ENCODE measurements at regions not wholly inside any gene's neighbourhood (a gene's known extent, or its start where the extent isn't known, plus 50 kb on each side); places are given as distances from the start of the nearest gene placed in this dataset.

DNA sequence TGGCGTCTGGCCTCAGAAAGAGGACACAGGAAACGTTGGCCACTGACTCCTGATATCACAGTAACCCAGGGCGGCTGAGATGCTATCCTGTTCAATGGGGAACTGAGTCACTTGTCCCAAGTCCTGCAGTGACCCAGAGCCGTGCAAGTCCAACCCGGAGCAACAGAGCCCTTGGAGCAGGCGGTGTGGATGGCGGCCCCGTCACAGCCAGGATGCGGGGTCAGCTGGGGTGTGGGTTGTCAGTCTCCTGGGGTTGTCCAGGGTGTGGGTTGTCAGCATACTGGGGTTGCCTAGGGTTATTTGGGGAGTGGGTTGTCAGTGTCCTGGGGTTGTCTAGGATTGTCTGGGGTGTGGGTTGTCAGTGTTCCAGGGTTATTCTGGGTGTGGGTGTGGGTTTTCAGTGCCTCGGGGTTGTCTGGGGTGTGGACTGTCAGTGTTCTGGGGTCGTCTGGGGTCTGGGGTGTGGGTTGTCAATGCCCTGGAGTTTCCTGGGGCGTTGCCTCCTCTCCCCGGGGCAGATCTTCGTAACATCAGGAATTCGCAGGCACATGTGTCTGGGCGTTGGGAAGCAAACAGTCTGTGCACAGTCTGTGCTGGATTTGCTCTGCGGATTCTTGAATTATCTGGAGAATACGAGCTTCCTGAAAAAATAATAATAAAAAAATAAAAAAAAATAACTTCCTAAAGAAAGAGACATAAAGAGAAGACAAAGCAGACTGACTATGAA lies 257.5 kb downstream of the PARP8 start:
- dilution Hi-C loops (cut with MboI; ENCODE audit: extremely low pct_ligation_motif_present, low sequenced_read_pairs), result no loop called here
- Histone ChIP-seq H3K4me1 (ENCODE audit: control insufficient read depth, extremely low read depth, insufficient read depth, low read length) (no peaks in the 10 kb centered on the region), H3K79me2 (ENCODE audit: control insufficient read depth, insufficient read depth, low read length) (no peaks in the 10 kb centered on the region), H3K9me1 (replicated peaks; ENCODE audit: control insufficient read depth, extremely low read depth, insufficient read depth, low read length) (no peaks in the 10 kb centered on the region), H2AFZ (ENCODE audit: low read depth, low read length) (no peak overlapping the region), H3K4me2 (ENCODE audit: insufficient read depth, low read length) (no peak overlapping the region), H3K27ac (ENCODE audit: insufficient read depth, low read depth, low read length) (no peak overlapping the region), H3K9me3 (replicated peaks; ENCODE audit: control insufficient read depth, insufficient read depth, low read length) (peaks cover 1% of the 10 kb centered on the region), H3K27me3 (ENCODE audit: control insufficient read depth in 2 of 2, insufficient read depth in 2 of 2, low read length in 2 of 2) (no peaks in the 10 kb centered on the region), H3K9ac (replicated peaks; ENCODE audit: extremely low read depth, insufficient read depth, low read length) (no peak overlapping the region), H4K20me1 (replicated peaks; ENCODE audit: control insufficient read depth, extremely low read depth, insufficient read depth, low read length) (no peaks in the 10 kb centered on the region), H3K4me3 (replicated peaks in 1 of 3; ENCODE audit: insufficient read depth in 1 of 3, low read depth in 1 of 3, low read length in 3 of 3) (no peak overlapping the region), H3K36me3 (ENCODE audit: control insufficient read depth in 2 of 2, extremely low read depth in 1 of 2, insufficient read depth in 2 of 2, low read length in 2 of 2) (no peaks in the 10 kb centered on the region)
- ChIA-PET CTCF (no interaction called here), POLR2A (no interaction called here)
- BruUV-seq (replicated peaks), result no TSS peak
- FAIRE-seq (no peak), DNase-seq (ENCODE audit: low read depth, low spot score) (no peak)
- intact Hi-C loops (cut with micrococcal nuclease), result no loop called here
- TF ChIP-seq POLR2A (IDR thresholded peaks at IDR 0.05; ENCODE audit: low read depth, low read length) (no peak), EZH2 (IDR thresholded peaks at IDR 0.05; ENCODE audit: borderline replicate concordance, low read depth, low read length, severe bottlenecking) (no peak), GATA2 (IDR thresholded peaks at IDR 0.05; ENCODE audit: insufficient read depth, insufficient read length, low read depth, low read length) (no peak), MYC (IDR thresholded peaks at IDR 0.05; ENCODE audit: low read depth, low read length) (no peak), POLR2AphosphoS5 (IDR thresholded peaks at IDR 0.05; ENCODE audit: insufficient read depth, low read depth, low read length) (no peak), JUN (IDR thresholded peaks at IDR 0.05; ENCODE audit: borderline replicate concordance, insufficient read depth, insufficient read length, low read depth) (no peak), FOS (IDR thresholded peaks at IDR 0.05; ENCODE audit: borderline replicate concordance, insufficient read depth, low read length) (no peak)
- TF ChIP-seq, protein P1, sequence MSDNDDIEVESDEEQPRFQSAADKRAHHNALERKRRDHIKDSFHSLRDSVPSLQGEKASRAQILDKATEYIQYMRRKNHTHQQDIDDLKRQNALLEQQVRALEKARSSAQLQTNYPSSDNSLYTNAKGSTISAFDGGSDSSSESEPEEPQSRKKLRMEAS (IDR thresholded peaks at IDR 0.05; ENCODE audit: insufficient read depth, insufficient read length), result no peak
- TF ChIP-seq, protein P2, sequence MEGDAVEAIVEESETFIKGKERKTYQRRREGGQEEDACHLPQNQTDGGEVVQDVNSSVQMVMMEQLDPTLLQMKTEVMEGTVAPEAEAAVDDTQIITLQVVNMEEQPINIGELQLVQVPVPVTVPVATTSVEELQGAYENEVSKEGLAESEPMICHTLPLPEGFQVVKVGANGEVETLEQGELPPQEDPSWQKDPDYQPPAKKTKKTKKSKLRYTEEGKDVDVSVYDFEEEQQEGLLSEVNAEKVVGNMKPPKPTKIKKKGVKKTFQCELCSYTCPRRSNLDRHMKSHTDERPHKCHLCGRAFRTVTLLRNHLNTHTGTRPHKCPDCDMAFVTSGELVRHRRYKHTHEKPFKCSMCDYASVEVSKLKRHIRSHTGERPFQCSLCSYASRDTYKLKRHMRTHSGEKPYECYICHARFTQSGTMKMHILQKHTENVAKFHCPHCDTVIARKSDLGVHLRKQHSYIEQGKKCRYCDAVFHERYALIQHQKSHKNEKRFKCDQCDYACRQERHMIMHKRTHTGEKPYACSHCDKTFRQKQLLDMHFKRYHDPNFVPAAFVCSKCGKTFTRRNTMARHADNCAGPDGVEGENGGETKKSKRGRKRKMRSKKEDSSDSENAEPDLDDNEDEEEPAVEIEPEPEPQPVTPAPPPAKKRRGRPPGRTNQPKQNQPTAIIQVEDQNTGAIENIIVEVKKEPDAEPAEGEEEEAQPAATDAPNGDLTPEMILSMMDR (IDR thresholded peaks at IDR 0.05; ENCODE audit: extremely low read depth in 1 of 2, insufficient read depth in 1 of 2, low read depth in 1 of 2, low read length in 2 of 2), result no peak

All from endothelial cell of umbilical vein (primary cell).